ENCODE measurements at regions not wholly inside any gene's neighbourhood (a gene's known extent, or its start where the extent isn't known, plus 50 kb on each side); places are given as distances from the start of the nearest gene placed in this dataset.

GRCh38 chr11:101686514-101686913 is 102.7 kb upstream of the TRPC6 start:
- TF ChIP-seq POLR2A (IDR thresholded peaks at IDR 0.05) (no peak), CTCF (IDR thresholded peaks at IDR 0.05) (no peak)
- 5 to 25% methylated on average over 2 of the region's 2 CpGs for WGBS, 2 donors
- Histone ChIP-seq H3K9me3 (no peaks in the 10 kb centered on the region), H3K36me3 (replicated peaks in 1 of 2; ENCODE audit: insufficient read depth in 1 of 2, low read depth in 2 of 2) (no peaks in the 10 kb centered on the region), H3K27me3 (no peaks in the 10 kb centered on the region), H3K27ac (no peak overlapping the region), H3K4me1 (no peaks in the 10 kb centered on the region), H3K4me3 (no peak overlapping the region)
- no peak for DNase-seq
- no peak for ATAC-seq
- intact Hi-C loops (cut with DNase I): no loop called here

- Histone ChIP-seq H3K27ac (no peak overlapping the region), H3K36me3 (replicated peaks in 1 of 2; ENCODE audit: insufficient read depth in 1 of 2, low read depth in 2 of 2) (no peaks in the 10 kb centered on the region), H3K4me3 (no peak overlapping the region), H3K9me3 (no peaks in the 10 kb centered on the region), H3K27me3 (no peaks in the 10 kb centered on the region), H3K4me1 (no peaks in the 10 kb centered on the region)
- no peak for ATAC-seq
- intact Hi-C loops (cut with DNase I): no loop called here
- no peak for DNase-seq
- 55 to 65% methylated on average over 2 of the region's 2 CpGs for WGBS, 2 donors
- TF ChIP-seq POLR2A (IDR thresholded peaks at IDR 0.05): no peak
- TF ChIP-seq CTCF (IDR thresholded peaks at IDR 0.05): no peak
Observed at GRCh38 chr11:101668236-101668635, 84.4 kb upstream of the TRPC6 start.

- Histone ChIP-seq H3K4me1 (no peaks in the 10 kb centered on the region), H3K27ac (no peak overlapping the region), H3K9me3 (no peaks in the 10 kb centered on the region), H3K36me3 (replicated peaks in 1 of 2; ENCODE audit: insufficient read depth in 1 of 2, low read depth in 2 of 2) (no peaks in the 10 kb centered on the region), H3K27me3 (no peaks in the 10 kb centered on the region), H3K4me3 (no peak overlapping the region)
- intact Hi-C loops (cut with DNase I): no loop called here
- DNase-seq (no peak), ATAC-seq (no peak)
- WGBS, 2 donors: 29 to 37% methylated on average over 3 of the region's 3 CpGs
- TF ChIP-seq CTCF (IDR thresholded peaks at IDR 0.05) (no peak), POLR2A (IDR thresholded peaks at IDR 0.05) (no peak)
Observed at GRCh38 chr11:101666916-101667315, 83.1 kb upstream of the TRPC6 start.

GRCh38 chr11:101661559-101661958 is 77.8 kb upstream of the TRPC6 start:
- intact Hi-C loops (cut with DNase I): no loop called here

More at GRCh38 chr11:101661559-101661958, 77.8 kb upstream of the TRPC6 start:
- Histone ChIP-seq H3K27ac (no peak overlapping the region), H3K27me3 (no peaks in the 10 kb centered on the region), H3K4me3 (no peak overlapping the region), H3K9me3 (no peaks in the 10 kb centered on the region), H3K36me3 (replicated peaks in 1 of 2; ENCODE audit: insufficient read depth in 1 of 2, low read depth in 2 of 2) (no peaks in the 10 kb centered on the region), H3K4me1 (no peaks in the 10 kb centered on the region)
- 73 to 96% methylated on average over 1 of the region's 1 CpG for WGBS, 2 donors
- TF ChIP-seq CTCF (IDR thresholded peaks at IDR 0.05) (no peak), POLR2A (IDR thresholded peaks at IDR 0.05) (no peak)
- ATAC-seq: no peak
- DNase-seq: no peak

Data from body of pancreas (tissue), 4 donors.